ENCODE measurements at regions not wholly inside any gene's neighbourhood (a gene's known extent, or its start where the extent isn't known, plus 50 kb on each side); places are given as distances from the start of the nearest gene placed in this dataset.
"Not testable (repeated sequence)": the region's sequence is repeated elsewhere in the genome, so short reads cannot be mapped to it uniquely, and the experiment has no call there.

GRCh38 chr2:20499387-20499786 is 52.5 kb downstream of the RHOB start:
- Mint-ChIP-seq H3K4me1 (no peaks in the 10 kb centered on the region), H3K9me3 (no peaks in the 10 kb centered on the region), H3K4me3 (no peak overlapping the region), H3K27ac (ENCODE audit: low read depth) (no peak overlapping the region), H3K27me3 (peaks cover 21% of the 10 kb centered on the region), H3K36me3 (ENCODE audit: insufficient read depth) (no peaks in the 10 kb centered on the region)
- ATAC-seq (replicated peaks; ENCODE audit: extremely low read depth, poor library complexity, severe bottlenecking) (no peak), DNase-seq (ENCODE audit: low spot score in 2 of 2) (no peak)

GRCh38 chr2:20501974-20502373 is 55.1 kb downstream of the RHOB start:
- no peak for DNase-seq (ENCODE audit: low spot score in 2 of 2)
- no peak overlapping the region for H3K27ac Mint-ChIP-seq (ENCODE audit: low read depth)

GRCh38 chr2:20502496-20502895 is 55.6 kb downstream of the RHOB start:
- not testable (repeated sequence) for ATAC-seq (replicated peaks; ENCODE audit: extremely low read depth, poor library complexity, severe bottlenecking); H3K9me3 Mint-ChIP-seq; DNase-seq (ENCODE audit: low spot score in 2 of 2); H3K4me3 Mint-ChIP-seq; H3K36me3 Mint-ChIP-seq (ENCODE audit: insufficient read depth); H3K4me1 Mint-ChIP-seq; H3K27ac Mint-ChIP-seq (ENCODE audit: low read depth)
- peaks cover 21% of the 10 kb centered on the region for H3K27me3 Mint-ChIP-seq

More at GRCh38 chr2:20501974-20502373, 55.1 kb downstream of the RHOB start:
- no peak for ATAC-seq (replicated peaks; ENCODE audit: extremely low read depth, poor library complexity, severe bottlenecking)
- no peaks in the 10 kb centered on the region for H3K9me3 Mint-ChIP-seq
- no peaks in the 10 kb centered on the region for H3K36me3 Mint-ChIP-seq (ENCODE audit: insufficient read depth)
- peaks cover 21% of the 10 kb centered on the region for H3K27me3 Mint-ChIP-seq
- H3K4me1 Mint-ChIP-seq = no peaks in the 10 kb centered on the region
- H3K4me3 Mint-ChIP-seq = no peak overlapping the region

GRCh38 chr2:20504174-20504573 is 57.3 kb downstream of the RHOB start:
- H3K36me3 Mint-ChIP-seq (ENCODE audit: insufficient read depth) = no peaks in the 10 kb centered on the region
- ATAC-seq (replicated peaks; ENCODE audit: extremely low read depth, poor library complexity, severe bottlenecking) (no peak), DNase-seq (ENCODE audit: low spot score in 2 of 2) (no peak)
- H3K4me3 Mint-ChIP-seq = no peak overlapping the region
- no peak overlapping the region for H3K27ac Mint-ChIP-seq (ENCODE audit: low read depth)
- H3K9me3 Mint-ChIP-seq = no peaks in the 10 kb centered on the region
- H3K27me3 Mint-ChIP-seq = peaks cover 20% of the 10 kb centered on the region
- H3K4me1 Mint-ChIP-seq = no peaks in the 10 kb centered on the region

- no peaks in the 10 kb centered on the region for H3K27me3 Mint-ChIP-seq
- H3K4me1 Mint-ChIP-seq = no peaks in the 10 kb centered on the region
- no peak overlapping the region for H3K27ac Mint-ChIP-seq (ENCODE audit: low read depth)
- DNase-seq (ENCODE audit: low spot score in 2 of 2) (no peak), ATAC-seq (replicated peaks; ENCODE audit: extremely low read depth, poor library complexity, severe bottlenecking) (no peak)
- no peaks in the 10 kb centered on the region for H3K36me3 Mint-ChIP-seq (ENCODE audit: insufficient read depth)
- H3K4me3 Mint-ChIP-seq = no peak overlapping the region
- no peaks in the 10 kb centered on the region for H3K9me3 Mint-ChIP-seq
These were observed 59.4 kb downstream of the RHOB start for GRCh38 chr2:20506201-20506685.

- ATAC-seq (replicated peaks; ENCODE audit: extremely low read depth, poor library complexity, severe bottlenecking) (no peak), DNase-seq (ENCODE audit: low spot score in 2 of 2) (no peak)
- no peak overlapping the region for H3K4me3 Mint-ChIP-seq
- no peaks in the 10 kb centered on the region for H3K9me3 Mint-ChIP-seq
- H3K4me1 Mint-ChIP-seq = no peaks in the 10 kb centered on the region
- no peaks in the 10 kb centered on the region for H3K36me3 Mint-ChIP-seq (ENCODE audit: insufficient read depth)
- H3K27ac Mint-ChIP-seq (ENCODE audit: low read depth) = no peak overlapping the region
- H3K27me3 Mint-ChIP-seq = peaks cover 3% of the 10 kb centered on the region
These were observed 60.4 kb downstream of the RHOB start for GRCh38 chr2:20507166-20507692.

- H3K4me3 Mint-ChIP-seq = no peak overlapping the region
These were observed 60.8 kb downstream of the RHOB start for GRCh38 chr2:20507711-20508110.

GRCh38 chr2:20509301-20509769 is 62.5 kb downstream of the RHOB start:
- ATAC-seq (replicated peaks; ENCODE audit: extremely low read depth, poor library complexity, severe bottlenecking) = no peak
- Mint-ChIP-seq H3K9me3 (no peaks in the 10 kb centered on the region), H3K4me1 (no peaks in the 10 kb centered on the region), H3K4me3 (no peak overlapping the region), H3K36me3 (ENCODE audit: insufficient read depth) (no peaks in the 10 kb centered on the region), H3K27ac (ENCODE audit: low read depth) (no peak overlapping the region), H3K27me3 (peaks cover 24% of the 10 kb centered on the region)
- no peak for DNase-seq (ENCODE audit: low spot score in 2 of 2)

More at GRCh38 chr2:20507711-20508110, 60.8 kb downstream of the RHOB start:
- H3K4me1 Mint-ChIP-seq = no peaks in the 10 kb centered on the region
- peaks cover 8% of the 10 kb centered on the region for H3K27me3 Mint-ChIP-seq
- H3K27ac Mint-ChIP-seq (ENCODE audit: low read depth) = no peak overlapping the region
- no peaks in the 10 kb centered on the region for H3K9me3 Mint-ChIP-seq
- DNase-seq (ENCODE audit: low spot score in 2 of 2) = no peak
- no peak for ATAC-seq (replicated peaks; ENCODE audit: extremely low read depth, poor library complexity, severe bottlenecking)
- no peaks in the 10 kb centered on the region for H3K36me3 Mint-ChIP-seq (ENCODE audit: insufficient read depth)

- H3K27ac Mint-ChIP-seq (ENCODE audit: low read depth) = no peak overlapping the region
- no peak for DNase-seq (ENCODE audit: low spot score in 2 of 2)
- peaks cover 30% of the 10 kb centered on the region for H3K27me3 Mint-ChIP-seq
These were observed 63.1 kb downstream of the RHOB start for GRCh38 chr2:20509770-20510490.

GRCh38 chr2:20511130-20511529 is 64.3 kb downstream of the RHOB start:
- Mint-ChIP-seq H3K9me3 (peaks cover 6% of the 10 kb centered on the region), H3K27me3 (peaks cover 39% of the 10 kb centered on the region), H3K36me3 (ENCODE audit: insufficient read depth) (no peaks in the 10 kb centered on the region), H3K4me1 (no peaks in the 10 kb centered on the region), H3K4me3 (no peak overlapping the region), H3K27ac (ENCODE audit: low read depth) (no peak overlapping the region)
- ATAC-seq (replicated peaks; ENCODE audit: extremely low read depth, poor library complexity, severe bottlenecking) = no peak
- no peak for DNase-seq (ENCODE audit: low spot score in 2 of 2)

More at GRCh38 chr2:20509770-20510490, 63.1 kb downstream of the RHOB start:
- Mint-ChIP-seq H3K4me3 (no peak overlapping the region), H3K4me1 (no peaks in the 10 kb centered on the region), H3K9me3 (peaks cover 2% of the 10 kb centered on the region), H3K36me3 (ENCODE audit: insufficient read depth) (no peaks in the 10 kb centered on the region)
- no peak for ATAC-seq (replicated peaks; ENCODE audit: extremely low read depth, poor library complexity, severe bottlenecking)

GRCh38 chr2:20512061-20512605 is 65.3 kb downstream of the RHOB start:
- no peak overlapping the region for H3K4me3 Mint-ChIP-seq
- no peaks in the 10 kb centered on the region for H3K36me3 Mint-ChIP-seq (ENCODE audit: insufficient read depth)
- no peak for DNase-seq (ENCODE audit: low spot score in 2 of 2)
- H3K27me3 Mint-ChIP-seq = peaks cover 39% of the 10 kb centered on the region
- peaks cover 6% of the 10 kb centered on the region for H3K9me3 Mint-ChIP-seq
- ATAC-seq (replicated peaks; ENCODE audit: extremely low read depth, poor library complexity, severe bottlenecking) = no peak
- no peaks in the 10 kb centered on the region for H3K4me1 Mint-ChIP-seq
- no peak overlapping the region for H3K27ac Mint-ChIP-seq (ENCODE audit: low read depth)

GRCh38 chr2:20513946-20514345 is 67.1 kb downstream of the RHOB start:
- DNase-seq (ENCODE audit: low spot score in 2 of 2) (no peak), ATAC-seq (replicated peaks; ENCODE audit: extremely low read depth, poor library complexity, severe bottlenecking) (no peak)
- H3K4me1 Mint-ChIP-seq = no peaks in the 10 kb centered on the region
- no peak overlapping the region for H3K27ac Mint-ChIP-seq (ENCODE audit: low read depth)
- H3K9me3 Mint-ChIP-seq = peaks cover 6% of the 10 kb centered on the region
- H3K4me3 Mint-ChIP-seq = no peak overlapping the region
- no peaks in the 10 kb centered on the region for H3K36me3 Mint-ChIP-seq (ENCODE audit: insufficient read depth)
- peaks cover 39% of the 10 kb centered on the region for H3K27me3 Mint-ChIP-seq

All from central memory CD8-positive, alpha-beta T cell (primary cell).